NCI-H345 treated with DMSO at 0.1 percent for 48 hours (cell line): ENCODE measurements at regions not wholly inside any gene's neighbourhood (a gene's known extent, or its start where the extent isn't known, plus 50 kb on each side); places are given as distances from the start of the nearest gene placed in this dataset.

Experiments
- DNase-seq: peaks from one replicate; lab custom pipeline; 2025; ENCODE audit not compliant: unreplicated experiment; lab: John Stamatoyannopoulos, UW

- DNase-seq, result no peak
Measured at GRCh38 chr4:74878323-74878722, 54.6 kb upstream of the PARM1 start.

- no peak for DNase-seq
Measured at GRCh38 chr4:74875451-74875850, 57.5 kb upstream of the PARM1 start.

DNA sequence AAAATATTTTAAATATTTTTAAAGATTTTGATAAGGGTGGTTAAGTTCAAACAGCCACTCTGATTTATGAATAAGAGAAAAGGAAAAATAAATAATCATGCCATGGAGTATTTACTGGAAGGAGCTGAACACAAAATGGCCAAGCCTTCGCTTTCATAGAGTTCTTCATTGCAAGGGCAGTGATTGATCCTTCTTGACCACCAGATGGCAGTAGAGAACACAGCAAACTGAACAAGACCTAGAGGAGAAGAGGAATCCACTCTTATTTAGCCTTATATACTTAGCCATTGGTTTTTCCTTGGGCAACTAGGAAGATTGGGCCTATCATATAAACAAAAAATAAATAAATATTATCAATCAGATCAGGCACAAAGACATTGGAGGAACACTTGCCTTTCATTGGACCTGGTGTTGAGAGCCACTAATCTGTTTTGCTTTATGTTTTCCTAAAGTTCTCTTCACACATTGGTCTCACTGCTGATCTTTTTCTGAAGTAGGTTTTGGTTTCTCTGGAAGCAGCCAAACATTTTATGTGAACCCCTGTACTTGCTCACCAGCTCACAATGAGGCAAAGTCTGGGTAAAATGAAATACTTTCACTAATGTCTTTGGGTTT lies 58.1 kb upstream of the PARM1 start:
- DNase-seq, result peak; percentile 17

GRCh38 chr4:74873545-74874301 lies 59.2 kb upstream of the PARM1 start:
- DNase-seq, result peak; percentile 9

GRCh38 chr4:74858921-74859562 lies 64.7 kb upstream of the BTC start:
- DNase-seq, result no peak

- no peak for DNase-seq
Measured at GRCh38 chr4:74855879-74856278, 61.6 kb upstream of the BTC start.

DNA sequence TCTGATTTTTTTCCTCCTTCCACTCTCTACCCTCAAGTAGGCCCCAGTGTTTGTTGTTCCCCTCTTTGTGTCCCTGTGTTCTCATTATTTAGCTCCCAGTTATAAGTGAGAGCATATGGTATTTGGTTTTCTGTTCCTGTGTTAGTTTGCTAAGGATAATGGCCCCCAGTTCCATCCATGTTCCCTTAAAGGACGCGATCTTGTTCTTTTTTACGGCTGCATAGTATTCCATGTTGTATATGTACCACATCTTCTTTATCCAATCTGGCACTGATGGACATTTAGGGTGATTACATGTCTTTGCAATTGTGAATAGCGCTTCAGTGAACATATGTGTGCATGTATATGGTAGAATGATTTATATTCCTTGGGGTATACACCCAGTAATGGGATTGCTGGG lies 54.5 kb upstream of the BTC start:
- no peak for DNase-seq

- no peak for DNase-seq
Measured at GRCh38 chr4:74845834-74846233, 51.5 kb upstream of the BTC start.
